Activated naive CD8-positive, alpha-beta T cell (primary cell): ENCODE measurements at regions not wholly inside any gene's neighbourhood (a gene's known extent, or its start where the extent isn't known, plus 50 kb on each side); places are given as distances from the start of the nearest gene placed in this dataset.

ENCODE experiments used
- H3K27ac Mint-ChIP-seq: one replicate; pipeline ENCODE4 v1.8.0; 2021; ENCODE audit warnings: mixed read lengths
- H3K27me3 Mint-ChIP-seq: one replicate; pipeline ENCODE4 v1.8.0; 2021; ENCODE audit warnings: mixed read lengths
- H3K36me3 Mint-ChIP-seq: one replicate; pipeline ENCODE4 v1.8.0; 2021; ENCODE audit warnings: mixed read lengths
- H3K4me1 Mint-ChIP-seq: one replicate; pipeline ENCODE4 v1.8.0; 2021; ENCODE audit warnings: low read depth, mixed read lengths
- H3K4me3 Mint-ChIP-seq: one replicate; pipeline ENCODE4 v1.8.0; 2021; ENCODE audit warnings: mild to moderate bottlenecking, mixed read lengths
- H3K9me3 Mint-ChIP-seq: one replicate; pipeline ENCODE4 v1.8.0; 2021; ENCODE audit warnings: low read depth, mixed read lengths

DNA sequence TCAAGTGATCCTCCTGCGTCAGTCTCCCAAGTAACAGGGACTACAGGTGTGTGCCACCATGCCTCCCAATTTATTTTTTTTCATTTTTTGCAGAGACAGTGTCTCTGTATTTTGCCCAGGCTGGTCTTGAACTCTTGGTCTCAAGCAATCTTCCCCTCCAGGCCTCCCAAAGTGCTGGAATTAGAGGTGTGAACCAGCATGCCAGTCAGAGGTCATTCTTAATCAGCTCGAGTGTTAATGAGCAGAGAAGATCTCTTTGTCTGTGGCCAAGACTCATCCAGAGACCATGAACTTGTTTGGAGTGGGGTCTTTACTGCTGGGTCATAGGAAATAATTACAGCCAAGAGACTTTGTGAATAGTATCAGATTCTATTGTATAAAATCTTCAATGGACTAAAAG lies 99.2 kb upstream of the AP1S2 start:
- Mint-ChIP-seq H3K4me3 (no peak overlapping the region), H3K27me3 (no peaks in the 10 kb centered on the region), H3K27ac (no peak overlapping the region), H3K9me3 (no peaks in the 10 kb centered on the region), H3K36me3 (no peaks in the 10 kb centered on the region), H3K4me1 (no peaks in the 10 kb centered on the region)

DNA sequence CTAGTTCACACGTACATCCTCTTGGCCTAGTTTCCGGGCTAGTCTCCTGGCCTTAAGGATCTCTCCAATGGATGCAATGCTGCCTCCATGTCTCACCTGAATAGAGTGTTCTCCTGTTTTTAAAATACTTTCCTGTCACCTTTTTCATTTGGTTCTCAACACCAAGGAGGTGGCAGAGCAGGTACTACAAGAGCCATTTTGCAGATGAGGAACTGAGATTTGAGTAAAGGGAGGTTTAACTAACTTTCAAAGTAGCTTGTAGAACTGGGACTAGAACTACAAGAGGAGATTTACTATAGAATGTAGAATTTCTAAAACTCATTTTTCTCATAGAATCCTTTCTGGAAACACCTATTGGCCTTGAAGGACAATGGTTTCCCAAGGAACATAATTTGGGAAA lies 97.6 kb upstream of the AP1S2 start:
- no peaks in the 10 kb centered on the region for H3K36me3 Mint-ChIP-seq
- no peaks in the 10 kb centered on the region for H3K9me3 Mint-ChIP-seq
- H3K27me3 Mint-ChIP-seq = no peaks in the 10 kb centered on the region
- H3K4me1 Mint-ChIP-seq = no peaks in the 10 kb centered on the region
- no peak overlapping the region for H3K4me3 Mint-ChIP-seq
- no peak overlapping the region for H3K27ac Mint-ChIP-seq

DNA sequence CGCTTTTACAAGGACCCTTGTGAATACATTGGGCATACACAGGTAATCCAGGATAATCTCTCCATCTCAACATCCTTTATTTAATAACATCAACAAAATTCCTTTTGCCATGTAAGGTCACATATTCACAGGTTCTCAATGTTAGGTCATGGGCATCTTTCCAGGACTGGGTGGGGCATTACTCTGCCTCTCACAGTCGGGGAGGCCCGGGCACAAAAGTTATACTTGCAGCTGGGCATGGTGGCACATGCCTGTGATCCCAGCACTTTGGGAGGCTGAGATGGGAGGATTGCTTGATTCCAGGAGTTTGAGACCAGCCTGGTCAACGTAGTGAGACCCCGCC lies 93.7 kb upstream of the AP1S2 start:
- Mint-ChIP-seq H3K27me3 (peaks cover 1% of the 10 kb centered on the region), H3K27ac (no peak overlapping the region), H3K4me3 (no peak overlapping the region), H3K9me3 (no peaks in the 10 kb centered on the region), H3K36me3 (no peaks in the 10 kb centered on the region), H3K4me1 (no peaks in the 10 kb centered on the region)

DNA sequence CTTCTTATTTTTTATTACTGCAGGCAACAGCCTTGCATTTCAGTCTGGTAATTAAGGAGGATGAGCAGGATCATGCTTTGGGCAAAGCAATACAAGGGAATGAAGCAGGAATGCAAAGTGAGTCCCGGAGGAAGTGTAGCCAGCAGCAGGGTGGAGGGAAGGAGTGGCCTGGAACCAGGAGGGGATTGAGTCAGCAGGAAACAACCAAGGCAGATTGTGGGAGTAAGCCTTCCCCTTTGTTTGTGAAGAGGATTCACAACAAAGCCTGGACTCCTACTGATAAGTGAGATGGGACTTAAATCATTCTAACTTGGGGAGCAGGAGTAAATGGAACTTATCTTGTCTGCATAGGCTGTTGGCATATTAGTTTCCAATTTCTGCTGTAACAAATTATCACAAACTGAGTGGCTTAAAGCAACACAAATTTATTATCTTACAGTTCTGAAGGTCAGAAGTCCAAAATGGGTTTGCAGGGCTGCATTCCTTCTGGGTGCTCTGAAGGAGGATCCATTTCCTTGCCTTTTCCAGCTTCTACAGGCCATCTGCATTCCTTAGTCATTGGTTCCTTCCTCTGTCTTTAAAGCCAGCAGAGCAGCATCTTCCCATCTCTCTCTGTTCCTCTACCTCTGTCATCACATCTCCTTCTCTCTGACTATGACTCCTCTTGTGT lies 93.2 kb upstream of the AP1S2 start:
- no peak overlapping the region for H3K4me3 Mint-ChIP-seq
- peaks cover 1% of the 10 kb centered on the region for H3K27me3 Mint-ChIP-seq

DNA sequence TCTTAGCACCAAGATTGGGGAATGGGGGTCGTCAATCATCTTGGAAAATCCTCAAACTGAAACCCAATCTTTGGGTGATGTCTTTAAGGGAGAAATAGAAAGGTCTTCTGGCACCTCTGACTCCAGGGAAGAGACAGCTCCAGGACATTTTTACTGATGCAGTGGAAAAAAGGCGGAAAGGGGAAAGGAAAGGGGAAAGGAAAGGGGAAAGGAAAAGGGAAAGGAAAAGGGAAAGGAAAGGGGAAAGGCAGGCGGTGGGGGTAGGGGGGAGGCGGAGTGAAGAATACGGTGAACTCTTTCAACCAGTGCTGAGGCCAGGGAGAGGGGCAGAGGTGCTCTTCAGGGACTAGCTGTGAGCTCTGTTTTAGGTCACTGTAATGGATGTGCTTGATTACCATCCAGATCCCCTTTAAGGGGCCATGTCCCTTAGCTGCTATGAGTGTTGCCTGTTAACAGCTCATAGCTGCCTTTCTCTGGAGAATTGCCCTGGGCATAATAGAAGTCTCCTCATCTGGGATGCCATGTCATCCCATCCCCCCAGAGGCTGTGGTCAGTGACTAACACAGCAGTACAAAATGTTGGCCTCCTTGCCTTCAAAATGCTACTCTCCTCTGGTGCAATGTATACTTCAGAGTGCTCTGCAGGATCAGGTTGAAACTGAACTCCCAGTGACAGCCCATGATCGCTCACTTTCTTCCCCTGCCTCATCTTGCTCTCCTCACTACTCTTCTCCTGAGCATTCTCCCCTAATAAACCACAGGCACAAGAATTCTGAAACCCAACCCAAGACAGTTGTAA lies 92.4 kb upstream of the AP1S2 start:
- Mint-ChIP-seq H3K4me3 (no peak overlapping the region), H3K36me3 (no peaks in the 10 kb centered on the region), H3K27me3 (peaks cover 1% of the 10 kb centered on the region)

More for the DNA sequence above, 93.2 kb upstream of the AP1S2 start:
- Mint-ChIP-seq H3K4me1 (no peaks in the 10 kb centered on the region), H3K9me3 (no peaks in the 10 kb centered on the region), H3K27ac (no peak overlapping the region), H3K36me3 (no peaks in the 10 kb centered on the region)

DNA sequence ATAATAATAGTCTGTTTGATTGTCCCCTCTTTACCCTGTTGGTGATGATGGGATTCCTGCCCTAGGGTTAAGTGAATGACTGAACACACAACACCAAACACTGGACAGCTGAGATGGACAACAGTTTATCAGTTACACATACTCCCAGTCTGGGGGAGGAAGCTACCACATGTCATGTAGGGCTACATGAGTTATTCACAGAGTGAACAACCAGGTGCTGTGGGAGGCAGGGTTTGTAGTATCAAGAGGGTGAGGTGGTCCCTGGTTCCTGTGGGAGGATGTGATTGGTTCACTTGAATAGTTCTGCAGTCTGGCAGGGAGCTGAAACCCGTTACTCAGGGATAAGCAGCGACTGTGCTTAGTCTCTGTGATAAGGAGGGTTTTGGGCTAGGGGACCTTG lies 88.8 kb upstream of the AP1S2 start:
- no peaks in the 10 kb centered on the region for H3K4me1 Mint-ChIP-seq
- H3K27me3 Mint-ChIP-seq = peaks cover 1% of the 10 kb centered on the region
- H3K36me3 Mint-ChIP-seq = no peaks in the 10 kb centered on the region
- no peak overlapping the region for H3K4me3 Mint-ChIP-seq
- no peaks in the 10 kb centered on the region for H3K9me3 Mint-ChIP-seq
- H3K27ac Mint-ChIP-seq = no peak overlapping the region

More for the DNA sequence above, 92.4 kb upstream of the AP1S2 start:
- Mint-ChIP-seq H3K9me3 (no peaks in the 10 kb centered on the region), H3K27ac (no peak overlapping the region), H3K4me1 (no peaks in the 10 kb centered on the region)

DNA sequence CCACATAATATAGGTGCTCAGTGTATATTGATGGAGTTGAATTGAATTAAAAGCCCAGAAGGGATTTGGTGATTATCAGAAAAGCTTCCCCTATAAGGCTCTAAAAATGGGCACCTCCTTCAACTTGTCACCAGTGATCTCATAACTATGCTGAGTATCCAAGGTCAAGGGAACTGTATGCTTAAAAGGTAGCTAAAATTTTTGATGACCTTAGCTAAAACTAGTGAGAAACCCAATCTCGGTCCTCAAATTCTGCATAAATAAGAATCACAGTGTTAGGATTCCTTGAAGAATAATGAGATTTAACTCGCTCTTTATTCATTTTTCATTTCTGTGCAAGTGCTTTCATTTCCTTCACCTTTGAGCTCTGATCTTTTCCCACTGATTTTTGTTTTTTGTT lies 87.7 kb upstream of the AP1S2 start:
- no peak overlapping the region for H3K27ac Mint-ChIP-seq
- H3K4me3 Mint-ChIP-seq = no peak overlapping the region
- no peaks in the 10 kb centered on the region for H3K36me3 Mint-ChIP-seq
- H3K4me1 Mint-ChIP-seq = no peaks in the 10 kb centered on the region
- no peaks in the 10 kb centered on the region for H3K9me3 Mint-ChIP-seq
- peaks cover 1% of the 10 kb centered on the region for H3K27me3 Mint-ChIP-seq

DNA sequence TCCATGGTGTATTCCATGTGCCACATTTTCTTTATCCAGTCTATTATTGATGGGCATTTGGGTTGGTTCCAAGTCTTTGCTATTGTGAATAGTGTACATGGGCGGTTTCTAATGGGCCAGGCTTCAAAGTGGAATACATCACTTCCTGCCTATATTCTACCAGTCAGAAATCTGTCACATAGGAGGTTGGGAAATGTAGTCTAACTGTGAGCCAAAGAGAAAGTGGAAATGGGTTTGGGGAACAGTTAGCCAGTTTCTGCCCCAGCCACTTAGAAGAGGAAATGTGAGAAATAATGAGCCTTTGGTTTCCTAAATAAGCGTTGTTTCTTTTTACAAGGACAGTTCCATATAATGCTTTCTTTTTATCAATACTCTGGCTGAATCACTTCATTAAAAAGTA lies 85.1 kb upstream of the AP1S2 start:
- Mint-ChIP-seq H3K27me3 (peaks cover 1% of the 10 kb centered on the region), H3K9me3 (no peaks in the 10 kb centered on the region), H3K27ac (no peak overlapping the region), H3K4me1 (no peaks in the 10 kb centered on the region), H3K4me3 (no peak overlapping the region), H3K36me3 (no peaks in the 10 kb centered on the region)

DNA sequence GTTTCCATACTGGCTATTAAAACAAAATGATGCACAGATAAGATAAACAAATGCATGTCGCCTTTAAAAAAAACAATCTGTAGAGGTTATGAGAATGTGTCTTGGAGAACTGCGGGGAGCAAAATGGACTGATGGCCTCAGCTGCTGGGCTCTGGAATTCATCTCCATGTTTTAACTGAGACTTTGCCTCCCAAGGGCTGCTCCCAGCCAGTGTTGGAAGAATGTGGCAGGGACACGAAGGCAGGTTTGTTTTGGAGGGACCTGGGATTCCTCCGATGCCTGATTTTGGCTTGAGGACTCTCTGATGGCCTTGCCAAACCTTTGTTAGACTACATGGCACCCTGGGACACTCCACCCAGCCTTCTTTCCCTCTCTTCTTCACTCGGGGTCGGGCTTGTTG lies 83.5 kb upstream of the AP1S2 start:
- H3K4me1 Mint-ChIP-seq = no peaks in the 10 kb centered on the region
- H3K27ac Mint-ChIP-seq = no peak overlapping the region
- H3K27me3 Mint-ChIP-seq = no peaks in the 10 kb centered on the region
- H3K36me3 Mint-ChIP-seq = no peaks in the 10 kb centered on the region
- no peak overlapping the region for H3K4me3 Mint-ChIP-seq
- H3K9me3 Mint-ChIP-seq = no peaks in the 10 kb centered on the region

DNA sequence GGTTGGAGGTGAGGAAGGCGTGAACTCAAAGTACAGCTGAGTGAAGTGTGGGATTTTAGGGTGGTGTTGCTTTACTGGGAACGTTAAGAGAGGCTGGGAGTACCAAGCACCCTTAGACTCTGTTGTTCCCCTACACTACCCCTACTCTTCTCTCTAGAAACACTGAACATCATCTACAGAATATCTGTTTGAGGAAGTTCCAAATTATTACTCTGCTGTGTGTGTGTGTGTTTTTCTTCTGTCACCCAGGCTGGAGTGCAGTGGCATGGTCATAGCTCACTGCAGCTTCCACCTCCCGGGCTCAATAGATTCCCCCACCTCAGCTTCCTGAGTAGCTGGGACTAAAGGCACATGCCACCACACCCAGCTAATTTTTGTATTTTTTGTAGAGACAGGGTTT lies 76.7 kb upstream of the AP1S2 start:
- Mint-ChIP-seq H3K4me3 (no peak overlapping the region), H3K27ac (no peak overlapping the region), H3K27me3 (peaks cover 10% of the 10 kb centered on the region)

DNA sequence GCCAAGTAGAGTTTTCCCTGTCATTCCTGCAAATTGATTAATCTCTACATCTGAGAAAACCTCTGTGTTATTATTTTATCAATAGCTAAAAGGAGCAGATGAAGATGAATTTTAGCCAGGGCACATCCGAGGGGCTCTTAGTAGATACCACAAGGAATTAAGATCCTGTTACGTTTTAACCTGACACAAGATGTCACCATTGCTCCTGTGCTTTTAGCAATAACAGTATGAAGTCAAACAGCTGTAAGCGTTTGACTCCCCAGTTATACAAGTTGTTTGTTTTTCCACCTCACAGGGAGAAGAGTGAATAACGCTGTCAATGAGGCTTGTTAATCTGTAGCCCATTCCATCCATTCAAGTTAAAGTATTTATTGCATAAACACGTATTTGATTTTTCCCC lies 76.0 kb upstream of the AP1S2 start:
- no peaks in the 10 kb centered on the region for H3K36me3 Mint-ChIP-seq
- no peaks in the 10 kb centered on the region for H3K9me3 Mint-ChIP-seq
- H3K4me1 Mint-ChIP-seq = no peaks in the 10 kb centered on the region
- no peak overlapping the region for H3K4me3 Mint-ChIP-seq
- H3K27ac Mint-ChIP-seq = no peak overlapping the region
- H3K27me3 Mint-ChIP-seq = peaks cover 11% of the 10 kb centered on the region

More for the DNA sequence above, 76.7 kb upstream of the AP1S2 start:
- H3K4me1 Mint-ChIP-seq = no peaks in the 10 kb centered on the region
- no peaks in the 10 kb centered on the region for H3K9me3 Mint-ChIP-seq
- no peaks in the 10 kb centered on the region for H3K36me3 Mint-ChIP-seq

DNA sequence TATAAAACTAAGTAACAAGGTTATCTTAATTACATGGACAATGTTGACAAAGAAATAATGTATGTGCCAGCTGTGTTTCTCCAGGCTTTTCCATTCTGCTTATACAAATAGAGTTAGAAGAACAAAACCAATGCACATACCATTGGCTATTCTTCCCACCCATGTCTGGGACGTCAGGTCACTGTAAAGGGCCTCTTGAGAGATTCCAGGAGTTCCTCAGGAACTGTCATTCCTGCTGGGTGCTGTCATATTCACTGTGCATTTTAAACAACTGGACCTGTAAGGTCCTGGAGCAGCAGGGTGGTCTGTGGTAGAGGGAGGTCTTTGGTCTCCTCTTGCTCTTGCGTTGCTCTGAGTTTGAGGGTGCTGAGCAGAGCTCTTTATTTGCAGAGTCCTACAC lies 74.6 kb upstream of the AP1S2 start:
- Mint-ChIP-seq H3K4me3 (no peak overlapping the region), H3K36me3 (no peaks in the 10 kb centered on the region), H3K27me3 (peaks cover 11% of the 10 kb centered on the region), H3K27ac (no peak overlapping the region), H3K9me3 (no peaks in the 10 kb centered on the region), H3K4me1 (no peaks in the 10 kb centered on the region)

DNA sequence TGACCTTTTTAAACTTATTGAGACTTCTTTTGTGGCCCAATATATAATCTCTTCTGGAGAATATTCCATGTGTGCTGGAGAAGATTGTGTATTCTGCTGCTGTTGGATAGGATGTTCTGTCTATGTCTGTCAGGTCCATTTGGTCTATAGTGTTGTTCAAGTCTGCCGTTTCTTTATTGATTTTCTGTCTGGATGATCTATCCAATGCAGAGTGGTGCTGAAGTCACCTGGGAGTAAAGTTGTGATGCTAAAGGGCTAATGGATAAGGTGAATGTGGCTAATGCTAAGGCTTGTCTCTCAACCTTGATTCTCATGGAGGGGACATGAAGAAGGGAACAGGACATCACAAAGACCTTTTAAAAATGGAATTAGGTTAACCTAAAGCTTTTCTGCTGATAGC lies 72.0 kb upstream of the AP1S2 start:
- peaks cover 7% of the 10 kb centered on the region for H3K27me3 Mint-ChIP-seq
- no peak overlapping the region for H3K4me3 Mint-ChIP-seq
- no peaks in the 10 kb centered on the region for H3K9me3 Mint-ChIP-seq
- no peaks in the 10 kb centered on the region for H3K36me3 Mint-ChIP-seq
- H3K27ac Mint-ChIP-seq = no peak overlapping the region
- H3K4me1 Mint-ChIP-seq = no peaks in the 10 kb centered on the region

DNA sequence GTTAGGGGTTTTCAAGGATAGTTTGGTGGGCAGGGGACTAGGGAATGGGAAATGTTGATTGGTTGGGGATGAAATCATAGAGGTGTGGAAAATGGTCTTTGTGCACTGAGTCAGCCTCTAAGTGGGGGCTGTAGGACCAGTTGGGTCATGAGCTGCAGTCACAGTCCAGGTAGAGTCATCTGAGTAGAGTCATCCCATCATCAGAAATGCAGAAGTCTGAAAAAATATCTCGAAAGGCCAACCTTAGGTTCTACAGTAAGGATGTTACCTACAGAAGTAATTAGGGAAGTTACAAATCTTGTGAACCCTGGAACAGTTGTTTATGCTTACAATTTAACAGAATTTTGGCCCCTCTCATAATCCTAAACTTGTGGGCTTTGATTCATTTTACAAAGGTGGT lies 63.4 kb upstream of the AP1S2 start:
- no peak overlapping the region for H3K27ac Mint-ChIP-seq
- H3K9me3 Mint-ChIP-seq = no peaks in the 10 kb centered on the region
- no peaks in the 10 kb centered on the region for H3K36me3 Mint-ChIP-seq
- H3K4me1 Mint-ChIP-seq = no peaks in the 10 kb centered on the region
- H3K27me3 Mint-ChIP-seq = no peaks in the 10 kb centered on the region
- no peak overlapping the region for H3K4me3 Mint-ChIP-seq

DNA sequence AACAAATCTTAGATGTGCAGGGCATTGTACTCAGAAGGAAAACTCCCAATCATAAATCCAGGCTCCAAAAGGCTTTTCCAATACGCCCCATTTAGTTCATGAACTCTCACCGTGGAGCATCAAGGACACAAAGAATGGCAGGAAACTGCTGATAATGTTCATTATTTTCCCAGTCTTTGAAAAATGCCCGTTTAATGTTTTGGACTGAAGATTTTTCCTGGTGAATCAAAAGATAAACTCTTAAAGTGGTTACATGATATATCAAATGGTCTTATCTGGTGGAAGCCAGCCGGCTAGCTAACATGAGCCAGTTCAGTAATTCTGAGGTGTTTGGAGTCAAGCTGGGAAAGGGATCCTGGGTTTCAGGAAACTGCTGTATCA lies 62.1 kb upstream of the AP1S2 start:
- no peaks in the 10 kb centered on the region for H3K36me3 Mint-ChIP-seq
- no peak overlapping the region for H3K4me3 Mint-ChIP-seq
- no peaks in the 10 kb centered on the region for H3K27me3 Mint-ChIP-seq
- no peak overlapping the region for H3K27ac Mint-ChIP-seq
- no peaks in the 10 kb centered on the region for H3K4me1 Mint-ChIP-seq
- no peaks in the 10 kb centered on the region for H3K9me3 Mint-ChIP-seq
